ENCODE measurements at regions not wholly inside any gene's neighbourhood (a gene's known extent, or its start where the extent isn't known, plus 50 kb on each side); places are given as distances from the start of the nearest gene placed in this dataset.

DNA sequence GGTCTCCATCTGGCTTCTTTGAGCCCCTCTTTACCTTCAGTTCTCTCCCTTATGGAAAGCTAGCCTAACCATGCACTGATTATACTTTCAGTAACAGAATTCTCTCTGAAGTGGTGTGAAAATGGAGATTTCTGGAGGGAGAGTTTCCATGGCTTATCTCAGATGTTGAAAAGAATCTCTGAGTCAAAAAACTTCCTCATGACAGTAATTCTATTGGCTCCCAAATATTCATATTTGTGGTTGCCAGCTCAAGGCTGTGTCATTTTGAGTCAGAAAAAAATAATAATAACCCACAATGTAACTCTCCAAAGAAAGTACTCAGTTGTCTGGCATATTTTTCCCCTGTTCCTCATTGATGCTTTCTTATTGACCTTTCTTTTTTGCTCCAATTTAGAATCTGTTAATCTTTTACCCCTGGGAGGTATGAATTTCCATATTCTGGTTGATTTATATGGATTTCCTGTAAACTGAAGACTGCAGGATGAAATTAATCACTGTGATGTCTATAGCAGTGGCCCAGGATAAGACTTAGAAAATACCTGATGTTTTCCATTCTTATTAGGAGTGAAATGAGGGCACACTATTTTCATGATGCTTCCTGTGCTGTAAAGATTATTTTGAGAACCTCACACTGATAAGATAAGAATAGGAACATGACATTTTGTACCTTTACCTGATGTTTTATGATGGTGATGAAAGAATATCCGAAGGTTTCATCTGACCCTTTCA is 149.5 kb upstream of the EPHA3 start:
- TF ChIP-seq, protein P1, sequence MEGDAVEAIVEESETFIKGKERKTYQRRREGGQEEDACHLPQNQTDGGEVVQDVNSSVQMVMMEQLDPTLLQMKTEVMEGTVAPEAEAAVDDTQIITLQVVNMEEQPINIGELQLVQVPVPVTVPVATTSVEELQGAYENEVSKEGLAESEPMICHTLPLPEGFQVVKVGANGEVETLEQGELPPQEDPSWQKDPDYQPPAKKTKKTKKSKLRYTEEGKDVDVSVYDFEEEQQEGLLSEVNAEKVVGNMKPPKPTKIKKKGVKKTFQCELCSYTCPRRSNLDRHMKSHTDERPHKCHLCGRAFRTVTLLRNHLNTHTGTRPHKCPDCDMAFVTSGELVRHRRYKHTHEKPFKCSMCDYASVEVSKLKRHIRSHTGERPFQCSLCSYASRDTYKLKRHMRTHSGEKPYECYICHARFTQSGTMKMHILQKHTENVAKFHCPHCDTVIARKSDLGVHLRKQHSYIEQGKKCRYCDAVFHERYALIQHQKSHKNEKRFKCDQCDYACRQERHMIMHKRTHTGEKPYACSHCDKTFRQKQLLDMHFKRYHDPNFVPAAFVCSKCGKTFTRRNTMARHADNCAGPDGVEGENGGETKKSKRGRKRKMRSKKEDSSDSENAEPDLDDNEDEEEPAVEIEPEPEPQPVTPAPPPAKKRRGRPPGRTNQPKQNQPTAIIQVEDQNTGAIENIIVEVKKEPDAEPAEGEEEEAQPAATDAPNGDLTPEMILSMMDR (IDR thresholded peaks at IDR 0.05), result no peak

DNA sequence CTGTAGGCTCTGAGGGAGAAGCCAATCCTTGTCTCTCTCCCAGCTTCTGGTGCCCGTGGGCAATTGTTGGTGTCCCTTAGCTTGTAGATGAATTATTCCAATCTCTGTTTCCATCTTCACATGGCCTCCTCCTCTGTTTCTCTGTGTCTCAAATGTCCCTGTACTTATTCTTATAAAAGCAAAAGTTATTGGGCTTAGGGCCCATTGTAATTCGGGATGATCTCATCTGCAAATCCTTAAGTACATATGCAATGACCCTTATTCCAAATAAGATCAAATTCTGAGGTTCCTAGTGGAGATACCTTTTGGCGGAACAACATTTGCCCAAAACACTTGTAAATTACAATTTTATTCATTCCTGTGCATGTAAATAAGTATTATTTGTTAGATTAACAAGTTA is 147.4 kb upstream of the EPHA3 start:
- TF ChIP-seq, protein P1 (IDR thresholded peaks at IDR 0.05), result no peak

DNA sequence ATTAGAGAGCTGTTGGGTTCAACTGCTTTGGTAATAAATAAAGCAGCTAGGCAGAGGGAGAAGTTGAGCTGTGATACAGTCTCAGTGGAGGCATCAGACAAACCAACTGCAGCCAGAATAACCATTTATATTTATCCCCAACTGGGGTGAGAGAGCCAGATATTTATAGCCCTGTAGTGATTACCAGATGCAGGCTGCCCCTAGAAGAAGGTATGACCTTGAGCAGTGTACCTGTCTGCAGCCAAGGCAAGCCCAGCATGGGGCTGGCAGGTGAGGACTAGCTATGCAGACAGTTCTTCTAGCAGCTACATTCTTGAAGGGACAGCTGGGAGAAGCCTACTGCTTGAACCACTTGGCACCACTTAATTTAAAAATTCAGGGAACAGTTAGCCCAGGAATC is 144.4 kb upstream of the EPHA3 start:
- TF ChIP-seq, protein P1 (IDR thresholded peaks at IDR 0.05), result no peak

DNA sequence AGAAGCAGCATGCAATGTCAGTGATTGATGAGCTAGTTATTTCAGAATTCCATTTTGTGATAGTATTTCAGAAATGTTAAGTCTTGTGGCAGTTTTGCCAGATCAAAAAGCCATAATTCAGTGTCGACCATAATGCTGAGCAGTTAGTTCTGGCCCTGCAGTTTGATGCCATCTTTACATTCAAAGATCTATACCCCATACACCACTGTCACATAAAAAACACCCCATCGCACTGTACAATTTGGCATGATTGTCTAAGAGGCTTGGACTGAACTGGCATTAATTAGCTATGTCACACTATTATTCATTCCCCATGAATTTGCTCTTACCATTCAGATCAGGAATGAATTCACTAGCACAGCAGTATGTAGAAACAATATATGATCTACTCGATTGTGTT is 127.7 kb upstream of the EPHA3 start:
- TF ChIP-seq, protein P1 (IDR thresholded peaks at IDR 0.05), result no peak

DNA sequence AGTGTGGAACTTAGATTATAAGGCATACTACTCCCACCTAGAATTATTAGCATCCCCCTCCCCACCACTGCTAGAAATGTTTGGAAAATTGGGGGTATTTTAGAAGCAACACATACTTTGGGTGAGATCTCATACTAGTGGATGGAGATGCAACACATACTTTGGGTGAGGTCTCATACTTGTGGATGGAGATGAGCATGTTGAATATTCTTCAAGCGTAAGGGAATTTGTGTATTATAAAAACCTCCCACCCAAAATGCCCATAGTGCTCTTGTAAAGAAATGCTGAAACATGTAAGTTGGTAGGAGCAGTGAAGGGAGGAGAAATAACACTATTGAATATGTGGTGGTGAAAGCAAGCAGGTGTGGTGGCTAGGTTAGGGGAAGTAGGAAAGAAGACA is 124.0 kb upstream of the EPHA3 start:
- TF ChIP-seq, protein P1 (IDR thresholded peaks at IDR 0.05), result no peak

DNA sequence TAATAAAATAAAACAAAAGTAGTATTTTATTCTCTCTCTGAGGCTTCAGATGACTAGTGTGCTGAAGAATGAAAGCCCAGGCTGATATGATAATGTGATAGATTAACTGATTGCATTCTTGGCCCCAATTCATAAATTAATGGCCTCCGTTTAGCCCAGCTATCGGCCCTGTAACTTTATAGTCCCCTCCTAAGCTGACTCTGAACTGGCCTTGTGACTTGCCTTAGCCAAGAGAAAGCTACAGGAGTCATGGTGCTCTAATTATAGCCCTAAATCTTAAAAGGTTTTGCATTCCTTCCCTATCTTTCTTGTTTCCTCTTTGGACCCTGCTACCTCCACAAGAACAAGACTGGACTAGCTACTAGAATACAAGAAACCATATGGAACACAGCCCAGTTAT is 123.2 kb upstream of the EPHA3 start:
- TF ChIP-seq, protein P1 (IDR thresholded peaks at IDR 0.05), result no peak

DNA sequence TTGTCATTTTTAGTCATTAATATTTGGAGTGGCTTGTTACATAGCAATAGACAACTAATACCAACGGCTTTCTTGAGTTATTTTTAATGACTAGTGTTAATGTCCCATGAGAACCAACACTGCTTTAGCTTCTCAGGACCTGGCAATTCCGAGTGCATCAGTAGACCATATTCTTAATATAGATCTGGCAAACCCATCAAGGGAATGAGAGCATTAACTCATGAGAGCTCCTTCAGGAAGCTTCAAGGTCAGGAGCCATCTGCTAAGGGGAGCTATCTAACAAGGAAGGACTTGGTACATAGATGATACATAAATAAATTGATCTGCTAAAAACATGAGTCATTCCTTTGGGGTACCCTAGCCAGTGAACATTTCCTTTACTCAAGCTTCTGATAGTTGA is 122.6 kb upstream of the EPHA3 start:
- TF ChIP-seq, protein P1 (IDR thresholded peaks at IDR 0.05), result no peak

DNA sequence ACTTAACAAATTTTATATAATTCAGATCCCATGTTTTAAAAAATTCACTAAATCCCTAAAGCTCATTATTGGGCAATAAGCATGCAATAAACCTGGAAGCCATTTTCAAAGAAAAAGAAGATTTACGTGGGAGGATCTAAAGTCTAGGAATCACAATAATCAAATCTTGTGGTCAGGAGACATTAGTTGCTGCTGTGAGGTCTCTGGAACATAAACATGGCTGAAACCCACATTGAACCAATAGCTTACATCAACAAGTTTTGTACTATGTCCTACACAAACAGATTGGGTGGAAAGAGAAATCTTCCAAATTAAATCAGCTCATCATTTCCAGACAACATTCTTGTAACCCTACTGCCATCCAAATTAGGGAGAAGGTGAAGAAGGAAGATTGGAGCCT is 121.9 kb upstream of the EPHA3 start:
- TF ChIP-seq, protein P1 (IDR thresholded peaks at IDR 0.05), result no peak
